Lung (tissue), 11 donors: ENCODE measurements at regions not wholly inside any gene's neighbourhood (a gene's known extent, or its start where the extent isn't known, plus 50 kb on each side); places are given as distances from the start of the nearest gene placed in this dataset.

Experiments used
- ATAC-seq: fragments of 200-7000 bp; cut with Tn5 transposase; one replicate; pipeline ENCODE4 v1.9.1; 2020; ENCODE audit warnings: moderate number of reproducible peaks; ENCODE audit not compliant: insufficient read depth, low FRiP score
- DNase-seq, 3 donors: peaks; one replicate each; pipeline ENCODE4 v3.0.0-alpha.2; 2013 to 2017
- H3K27ac ChIP-seq, 2 donors: one replicate each; pipeline ENCODE4 v1.5.1; 2013; ENCODE audit warnings: mild to moderate bottlenecking in 2 of 2, moderate library complexity in 2 of 2, control low read depth in 1 of 2, inconsistent platforms in 1 of 2, low read depth in 1 of 2, low read length in 1 of 2
- H3K27me3 ChIP-seq, 3 donors: one replicate each; pipeline ENCODE4 v1.5.1; 2013; ENCODE audit warnings: low read length in 2 of 3; ENCODE audit not compliant: control insufficient read depth in 3 of 3, insufficient read depth in 3 of 3
- H3K36me3 ChIP-seq, 4 donors: one replicate each; pipeline ENCODE4 v1.5.1; 2013; ENCODE audit warnings: low read length in 4 of 4, mild to moderate bottlenecking in 1 of 4, moderate library complexity in 1 of 4; ENCODE audit not compliant: control insufficient read depth in 4 of 4, insufficient read depth in 4 of 4
- H3K4me1 ChIP-seq, 5 donors: one replicate each; pipeline ENCODE4 v1.5.1; 2013; ENCODE audit warnings: low read length in 5 of 5, mild to moderate bottlenecking in 2 of 5, moderate library complexity in 1 of 5; ENCODE audit not compliant: control insufficient read depth in 5 of 5, insufficient read depth in 5 of 5
- H3K4me3 ChIP-seq: one replicate; pipeline ENCODE4 v1.5.1; 2013; ENCODE audit warnings: mild to moderate bottlenecking, control low read depth, moderate library complexity
- H3K9ac ChIP-seq, 2 donors: one replicate each; pipeline ENCODE4 v1.5.1; 2013; ENCODE audit warnings: low read length in 2 of 2, control low read depth in 1 of 2; ENCODE audit not compliant: insufficient read depth in 1 of 2
- H3K9me3 ChIP-seq, 4 donors: one replicate each; pipeline ENCODE4 v1.5.1; 2013; ENCODE audit warnings: low read length in 3 of 4, mild to moderate bottlenecking in 1 of 4, moderate library complexity in 1 of 4; ENCODE audit not compliant: control insufficient read depth in 4 of 4, insufficient read depth in 3 of 4
- WGBS, 2 donors: extraction: QIAGEN DNeasy Blood & Tissue Kit; methylation state at CpG; one replicate each; pipeline ENCODE4 v1.1.7; 2013; 5-methylcytosine and 5-hydroxymethylcytosine counted together
- TF ChIP-seq, protein P1 (sequence below): IDR thresholded peaks from 2 replicates; pipeline ENCODE4 v1.5.1; 2012; ENCODE audit warnings: mild to moderate bottlenecking; ENCODE audit errors: control extremely low read depth, extremely low read depth
- donor health status: control.
- donor health status: control.
- donor health status: Bipolar disorder and iron deficiency.
- donor health status: healthy.
- donor health status: DM: yes; HTN: yes; CAD: no.

DNA sequence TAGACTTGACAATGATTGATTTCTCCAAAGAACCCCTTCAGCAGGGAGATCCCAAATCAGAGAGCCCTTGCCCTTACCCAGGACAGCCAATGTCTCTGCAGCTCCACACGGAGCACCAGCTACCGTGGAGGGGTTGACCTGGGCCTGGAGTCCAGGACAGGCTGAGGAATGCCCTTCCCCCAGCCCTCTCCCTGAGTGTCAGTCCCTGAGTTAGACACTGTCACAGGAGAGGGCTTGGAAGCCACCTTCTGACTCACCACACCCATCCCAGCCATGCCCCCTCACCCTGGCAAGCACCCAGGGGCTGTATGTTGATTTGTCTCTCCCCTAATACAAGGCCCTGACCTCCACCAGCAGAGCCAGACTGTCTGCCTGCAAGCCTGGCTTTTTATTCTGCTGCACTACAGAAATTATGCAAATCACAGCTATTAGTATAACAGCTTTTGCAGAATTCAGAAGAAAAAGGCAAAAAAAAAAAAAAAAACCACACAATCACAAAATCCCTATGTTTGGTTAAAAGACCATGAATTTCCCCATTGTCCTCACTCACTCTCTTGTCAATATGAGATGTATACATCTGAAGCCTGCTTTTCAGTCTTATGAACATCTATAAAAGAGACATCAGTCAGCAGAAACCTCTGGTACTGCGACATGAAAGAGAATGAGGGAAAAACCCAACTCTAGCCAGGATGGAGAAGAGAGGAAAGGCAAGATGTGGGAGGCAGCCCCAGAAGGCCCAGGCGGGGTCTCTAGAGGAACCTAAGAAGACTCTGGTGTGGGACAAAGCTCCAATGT lies 240.7 kb downstream of the UQCRFS1 start:
- DNase-seq = no peak

GRCh38 chr19:28971513-28971912 lies 241.4 kb downstream of the UQCRFS1 start:
- Histone ChIP-seq H3K27me3 (no peaks in the 10 kb centered on the region), H3K9me3 (no peaks in the 10 kb centered on the region), H3K36me3 (no peaks in the 10 kb centered on the region), H3K4me1 (peaks cover 0 to 7% (median 0%) of the 10 kb centered on the region in 5 donors), H3K4me3 (no peak overlapping the region), H3K9ac (no peak overlapping the region), H3K27ac (no peak overlapping the region)
- TF ChIP-seq, protein P1, sequence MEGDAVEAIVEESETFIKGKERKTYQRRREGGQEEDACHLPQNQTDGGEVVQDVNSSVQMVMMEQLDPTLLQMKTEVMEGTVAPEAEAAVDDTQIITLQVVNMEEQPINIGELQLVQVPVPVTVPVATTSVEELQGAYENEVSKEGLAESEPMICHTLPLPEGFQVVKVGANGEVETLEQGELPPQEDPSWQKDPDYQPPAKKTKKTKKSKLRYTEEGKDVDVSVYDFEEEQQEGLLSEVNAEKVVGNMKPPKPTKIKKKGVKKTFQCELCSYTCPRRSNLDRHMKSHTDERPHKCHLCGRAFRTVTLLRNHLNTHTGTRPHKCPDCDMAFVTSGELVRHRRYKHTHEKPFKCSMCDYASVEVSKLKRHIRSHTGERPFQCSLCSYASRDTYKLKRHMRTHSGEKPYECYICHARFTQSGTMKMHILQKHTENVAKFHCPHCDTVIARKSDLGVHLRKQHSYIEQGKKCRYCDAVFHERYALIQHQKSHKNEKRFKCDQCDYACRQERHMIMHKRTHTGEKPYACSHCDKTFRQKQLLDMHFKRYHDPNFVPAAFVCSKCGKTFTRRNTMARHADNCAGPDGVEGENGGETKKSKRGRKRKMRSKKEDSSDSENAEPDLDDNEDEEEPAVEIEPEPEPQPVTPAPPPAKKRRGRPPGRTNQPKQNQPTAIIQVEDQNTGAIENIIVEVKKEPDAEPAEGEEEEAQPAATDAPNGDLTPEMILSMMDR = no peak
- WGBS, 2 donors = 82 to 86% methylated on average over 2 of the region's 2 CpGs
- ATAC-seq (no peak), DNase-seq (no peak)

More for the DNA sequence above, 240.7 kb downstream of the UQCRFS1 start:
- H3K36me3 ChIP-seq = no peaks in the 10 kb centered on the region
- peaks cover 0 to 7% (median 0%) of the 10 kb centered on the region in 5 donors for H3K4me1 ChIP-seq
- H3K4me3 ChIP-seq = no peak overlapping the region
- H3K27me3 ChIP-seq = no peaks in the 10 kb centered on the region
- WGBS, 2 donors = 66 to 81% methylated on average over 4 of the region's 4 CpGs
- H3K9me3 ChIP-seq = no peaks in the 10 kb centered on the region
- TF ChIP-seq, protein P1 = no peak
- no peak overlapping the region for H3K27ac ChIP-seq
- ATAC-seq = no peak
- no peak overlapping the region for H3K9ac ChIP-seq

- Histone ChIP-seq H3K9me3 (no peaks in the 10 kb centered on the region), H3K4me1 (peaks cover 0 to 7% (median 0%) of the 10 kb centered on the region in 5 donors), H3K9ac (peak overlapping the region in 1 of 2 donors; percentile 4), H3K27ac (no peak overlapping the region), H3K36me3 (no peaks in the 10 kb centered on the region), H3K4me3 (no peak overlapping the region), H3K27me3 (no peaks in the 10 kb centered on the region)
- ATAC-seq (no peak), DNase-seq (peak; percentile 77 to 85 (median 85))
- 52 to 65% methylated on average over 6 of the region's 6 CpGs for WGBS, 2 donors
- TF ChIP-seq, protein P1 = no peak
These were observed 241.9 kb downstream of the UQCRFS1 start for GRCh38 chr19:28971049-28971448.

- 86 to 89% methylated on average over 2 of the region's 2 CpGs for WGBS, 2 donors
- no peak for ATAC-seq
- no peak overlapping the region for H3K9ac ChIP-seq
- no peak overlapping the region for H3K27ac ChIP-seq
- TF ChIP-seq, protein P1 = no peak
- no peaks in the 10 kb centered on the region for H3K9me3 ChIP-seq
- no peaks in the 10 kb centered on the region for H3K27me3 ChIP-seq
- no peak overlapping the region for H3K4me3 ChIP-seq
- H3K36me3 ChIP-seq = no peaks in the 10 kb centered on the region
- peaks cover 0 to 7% (median 0%) of the 10 kb centered on the region in 5 donors for H3K4me1 ChIP-seq
- no peak for DNase-seq
These were observed 244.2 kb downstream of the UQCRFS1 start for GRCh38 chr19:28968721-28969120.
